GM23338 (cell line): ENCODE measurements at regions not wholly inside any gene's neighbourhood (a gene's known extent, or its start where the extent isn't known, plus 50 kb on each side); places are given as distances from the start of the nearest gene placed in this dataset.

ENCODE experiments used
- ATAC-seq: fragments of 200-7000 bp; cut with Tn5 transposase; 3 replicates; pipeline ENCODE4 v1.9.1; 2020
- DNase-seq: peaks from one replicate; pipeline ENCODE4 v3.0.0-alpha.2; 2015; ENCODE audit warnings: low spot score
- H2AFZ ChIP-seq: fragments of 200-600 bp; sonication (generic); 2 replicates; pipeline ENCODE4 v1.8.0; 2016; ENCODE audit warnings: antibody characterized with exemption, mild to moderate bottlenecking, moderate library complexity
- H3F3A ChIP-seq: fragments of 200-600 bp; sonication (generic); replicated peaks from 2 replicates; pipeline ENCODE4 v1.8.0; 2017; ENCODE audit warnings: antibody characterized with exemption, mixed run types, low read depth
- H3K27ac ChIP-seq: fragments of 200-600 bp; sonication (generic); 2 replicates; pipeline ENCODE4 v1.6.1; 2016; ENCODE audit warnings: low read depth
- H3K27me3 ChIP-seq: fragments of 200-600 bp; sonication (generic); 2 replicates; pipeline ENCODE4 v1.8.0; 2016; ENCODE audit warnings: mild to moderate bottlenecking, mixed run types, moderate library complexity; ENCODE audit not compliant: insufficient read depth
- H3K36me3 ChIP-seq: fragments of 200-600 bp; sonication (generic); 2 replicates; pipeline ENCODE4 v1.8.0; 2016; ENCODE audit warnings: mild to moderate bottlenecking; ENCODE audit not compliant: insufficient read depth
- H3K4me1 ChIP-seq: fragments of 200-600 bp; sonication (generic); 2 replicates; pipeline ENCODE4 v1.8.0; 2016; ENCODE audit warnings: mild to moderate bottlenecking, moderate library complexity; ENCODE audit not compliant: insufficient read depth
- H3K4me2 ChIP-seq: fragments of 200-600 bp; sonication (generic); 2 replicates; pipeline ENCODE4 v1.7.1; 2017; ENCODE audit warnings: mixed run types
- H3K4me3 ChIP-seq: fragments of 200-600 bp; sonication (generic); 2 replicates; pipeline ENCODE4 v1.6.1; 2016; ENCODE audit warnings: mixed run types
- H3K79me2 ChIP-seq: fragments of 200-600 bp; sonication (generic); replicated peaks from 2 replicates; pipeline ENCODE4 v1.8.0; 2017; ENCODE audit warnings: mild to moderate bottlenecking; ENCODE audit not compliant: insufficient read depth
- H3K9me2 ChIP-seq: fragments of 200-600 bp; sonication (generic); 2 replicates; pipeline ENCODE4 v1.8.0; 2017; ENCODE audit not compliant: insufficient read depth
- H4K20me1 ChIP-seq: fragments of 200-600 bp; sonication (generic); replicated peaks from 2 replicates; pipeline ENCODE4 v1.8.0; 2017; ENCODE audit warnings: mild to moderate bottlenecking; ENCODE audit not compliant: insufficient read depth
- H3K27ac Mint-ChIP-seq: 2 replicates; pipeline ENCODE4 v1.8.0; 2020; ENCODE audit warnings: inconsistent platforms, mild to moderate bottlenecking, moderate library complexity, mixed read lengths
- H3K27me3 Mint-ChIP-seq: 3 replicates; pipeline ENCODE4 v1.8.0; 2022; ENCODE audit warnings: low read depth, mild to moderate bottlenecking, moderate library complexity, mixed read lengths, inconsistent platforms; ENCODE audit not compliant: insufficient read depth, poor library complexity
- H3K36me3 Mint-ChIP-seq: 3 replicates; pipeline ENCODE4 v1.8.0; 2021; ENCODE audit warnings: low read depth, mild to moderate bottlenecking, inconsistent platforms, moderate library complexity, mixed read lengths
- H3K4me1 Mint-ChIP-seq: 3 replicates; pipeline ENCODE4 v1.8.0; 2020; ENCODE audit warnings: mild to moderate bottlenecking, inconsistent platforms, mixed read lengths
- H3K4me3 Mint-ChIP-seq: 3 replicates; pipeline ENCODE4 v1.8.0; 2021; ENCODE audit warnings: moderate library complexity, mild to moderate bottlenecking, inconsistent platforms, mixed read lengths
- H3K9me3 Mint-ChIP-seq: 3 replicates; pipeline ENCODE4 v1.8.0; 2020; ENCODE audit warnings: moderate library complexity, mild to moderate bottlenecking, inconsistent platforms, mixed read lengths
- CREB1 ChIP-seq: fragments of 250-450 bp; sonication (Bioruptor Pico); IDR thresholded peaks from 2 replicates; pipeline ENCODE4 v1.5.0; 2020; ENCODE audit warnings: low read depth, mild to moderate bottlenecking, moderate library complexity
- CTCF ChIP-seq, 2 experiments: fragments of 200-600 bp in 1 of 2; sonication (generic) in 1 of 2; conservative IDR thresholded peaks; 2 replicates each; pipeline versions ENCODE4 v1.5.1 to v1.6.1; 2016 to 2017; ENCODE audit warnings: antibody characterized with exemption in 2 of 2, low read depth in 2 of 2, mild to moderate bottlenecking in 2 of 2, moderate library complexity in 1 of 2
- EZH2 ChIP-seq: fragments of 200-600 bp; sonication (generic); IDR thresholded peaks from one replicate; pipeline ENCODE4 v1.8.0; 2017; ENCODE audit warnings: antibody characterized with exemption, mild to moderate bottlenecking, low read depth; ENCODE audit not compliant: unreplicated experiment
- EZH2phosphoT487 ChIP-seq: fragments of 200-600 bp; sonication (generic); IDR thresholded peaks from one replicate; pipeline ENCODE4 v1.8.1; 2018; ENCODE audit warnings: antibody characterized with exemption; ENCODE audit not compliant: unreplicated experiment
- JUNB ChIP-seq: IDR thresholded peaks from one replicate; pipeline ENCODE4 v1.6.1; 2016; ENCODE audit warnings: antibody characterized with exemption; ENCODE audit not compliant: unreplicated experiment
- NANOG ChIP-seq: IDR thresholded peaks from 2 replicates; pipeline ENCODE4 v1.6.1; 2016; ENCODE audit warnings: antibody characterized with exemption, borderline replicate concordance
- POLR2AphosphoS5 ChIP-seq: IDR thresholded peaks from 2 replicates; pipeline ENCODE4 v1.6.1; 2016; ENCODE audit warnings: antibody characterized with exemption, low read depth
- REST ChIP-seq: IDR thresholded peaks from one replicate; pipeline ENCODE4 v1.6.1; 2018; ENCODE audit warnings: antibody characterized with exemption; ENCODE audit not compliant: unreplicated experiment
- ZNF114 ChIP-seq: fragments of 250-450 bp; sonication (Bioruptor Pico); IDR thresholded peaks from 2 replicates; pipeline ENCODE4 v1.5.0; 2020; ENCODE audit warnings: mild to moderate bottlenecking, moderate library complexity
- ZNF331 ChIP-seq: fragments of 250-450 bp; sonication (Bioruptor Pico); IDR thresholded peaks from 2 replicates; pipeline ENCODE4 v1.5.0; 2020; ENCODE audit warnings: low read depth, mild to moderate bottlenecking, moderate library complexity
- TF ChIP-seq, protein P1 (sequence below): fragments of 250-450 bp; sonication (Bioruptor Pico); IDR thresholded peaks from 2 replicates; pipeline ENCODE4 v1.5.0; 2020; ENCODE audit warnings: mild to moderate bottlenecking, moderate library complexity

DNA sequence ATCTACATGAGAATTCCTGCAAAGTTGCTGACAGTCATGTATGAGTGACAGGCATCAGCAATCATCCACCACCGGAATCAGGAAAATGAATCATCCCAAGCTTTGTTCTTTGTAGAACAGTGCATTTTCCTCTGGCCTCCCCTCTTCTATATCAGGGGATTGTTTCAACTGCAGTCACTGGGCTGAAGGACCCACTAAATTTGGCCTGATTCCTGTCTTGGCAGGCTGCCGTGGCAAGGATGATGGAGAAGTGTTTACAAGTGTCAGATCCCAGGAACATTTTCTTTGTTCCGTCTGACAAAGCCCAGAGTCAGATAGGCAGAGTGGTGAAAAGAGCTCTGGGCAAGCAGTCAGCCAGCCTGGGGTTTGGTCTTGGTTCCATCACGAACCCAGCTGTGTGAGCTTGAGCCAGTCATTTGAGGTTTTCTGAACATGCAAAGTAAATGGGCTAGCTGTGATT lies 175.1 kb upstream of the TSC22D2 start:
- Mint-ChIP-seq H3K27ac (no peak overlapping the region), H3K36me3 (no peaks in the 10 kb centered on the region), H3K27me3 (no peaks in the 10 kb centered on the region), H3K9me3 (no peaks in the 10 kb centered on the region), H3K4me3 (no peak overlapping the region), H3K4me1 (peaks cover 10% of the 10 kb centered on the region)
- no peak overlapping the region for H3K4me3 ChIP-seq
- no peaks in the 10 kb centered on the region for H3K9me2 ChIP-seq
- DNase-seq (no peak), ATAC-seq (no peak)
- no peak overlapping the region for H3K4me2 ChIP-seq
- peak overlapping the region; percentile 16; the same call in 1 of the 2 replicates for H2AFZ ChIP-seq
- H3K27ac ChIP-seq, result no peak overlapping the region
- no peaks in the 10 kb centered on the region for H4K20me1 ChIP-seq
- no peaks in the 10 kb centered on the region for H3K27me3 ChIP-seq
- peaks cover 2% of the 10 kb centered on the region; the same call in 1 of the 2 replicates for H3K4me1 ChIP-seq
- H3K36me3 ChIP-seq, result no peaks in the 10 kb centered on the region
- H3F3A ChIP-seq, result no peaks in the 10 kb centered on the region
- TF ChIP-seq CREB1 (CRISPR knock-in tag), result no peak
- no peak for TF ChIP-seq ZNF114 (CRISPR knock-in tag)
- no peak for TF ChIP-seq ZNF331 (CRISPR knock-in tag)
- no peak for TF ChIP-seq REST
- no peak for TF ChIP-seq EZH2
- TF ChIP-seq EZH2phosphoT487, result no peak
- no peak for TF ChIP-seq JUNB
- TF ChIP-seq POLR2AphosphoS5, result no peak
- no peak for TF ChIP-seq NANOG
- H3K79me2 ChIP-seq, result no peaks in the 10 kb centered on the region

DNA sequence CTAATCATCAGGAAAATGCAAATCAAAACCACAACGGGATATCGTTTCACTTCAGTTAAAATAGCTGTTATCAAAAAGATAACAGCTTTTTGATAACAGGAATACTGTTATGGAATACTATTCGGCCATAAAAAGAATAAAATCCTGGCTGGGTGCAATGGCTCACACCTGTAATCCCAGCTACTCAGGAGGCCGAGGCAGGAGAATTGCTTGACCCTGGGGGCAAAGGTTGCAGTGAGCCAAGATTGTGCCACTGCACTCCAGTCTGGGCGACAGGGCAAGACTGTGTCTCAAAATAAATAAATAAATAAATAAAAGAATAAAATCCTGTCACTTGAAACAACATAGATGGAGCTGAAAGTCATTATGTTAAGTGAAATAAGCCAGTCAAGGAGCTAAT lies 178.1 kb upstream of the TSC22D2 start:
- no peak overlapping the region for H3K4me2 ChIP-seq
- Mint-ChIP-seq H3K4me1 (peaks cover 19% of the 10 kb centered on the region), H3K27ac (no peak overlapping the region)

More for the DNA sequence above, 178.1 kb upstream of the TSC22D2 start:
- Histone ChIP-seq H4K20me1 (no peaks in the 10 kb centered on the region), H3K27me3 (no peaks in the 10 kb centered on the region), H3K27ac (no peak overlapping the region), H3K9me2 (no peaks in the 10 kb centered on the region), H3K4me1 (peaks cover 11% of the 10 kb centered on the region), H3K36me3 (no peaks in the 10 kb centered on the region), H2AFZ (no peak overlapping the region), H3K79me2 (no peaks in the 10 kb centered on the region), H3F3A (no peaks in the 10 kb centered on the region), H3K4me3 (no peak overlapping the region)
- TF ChIP-seq, protein P1, sequence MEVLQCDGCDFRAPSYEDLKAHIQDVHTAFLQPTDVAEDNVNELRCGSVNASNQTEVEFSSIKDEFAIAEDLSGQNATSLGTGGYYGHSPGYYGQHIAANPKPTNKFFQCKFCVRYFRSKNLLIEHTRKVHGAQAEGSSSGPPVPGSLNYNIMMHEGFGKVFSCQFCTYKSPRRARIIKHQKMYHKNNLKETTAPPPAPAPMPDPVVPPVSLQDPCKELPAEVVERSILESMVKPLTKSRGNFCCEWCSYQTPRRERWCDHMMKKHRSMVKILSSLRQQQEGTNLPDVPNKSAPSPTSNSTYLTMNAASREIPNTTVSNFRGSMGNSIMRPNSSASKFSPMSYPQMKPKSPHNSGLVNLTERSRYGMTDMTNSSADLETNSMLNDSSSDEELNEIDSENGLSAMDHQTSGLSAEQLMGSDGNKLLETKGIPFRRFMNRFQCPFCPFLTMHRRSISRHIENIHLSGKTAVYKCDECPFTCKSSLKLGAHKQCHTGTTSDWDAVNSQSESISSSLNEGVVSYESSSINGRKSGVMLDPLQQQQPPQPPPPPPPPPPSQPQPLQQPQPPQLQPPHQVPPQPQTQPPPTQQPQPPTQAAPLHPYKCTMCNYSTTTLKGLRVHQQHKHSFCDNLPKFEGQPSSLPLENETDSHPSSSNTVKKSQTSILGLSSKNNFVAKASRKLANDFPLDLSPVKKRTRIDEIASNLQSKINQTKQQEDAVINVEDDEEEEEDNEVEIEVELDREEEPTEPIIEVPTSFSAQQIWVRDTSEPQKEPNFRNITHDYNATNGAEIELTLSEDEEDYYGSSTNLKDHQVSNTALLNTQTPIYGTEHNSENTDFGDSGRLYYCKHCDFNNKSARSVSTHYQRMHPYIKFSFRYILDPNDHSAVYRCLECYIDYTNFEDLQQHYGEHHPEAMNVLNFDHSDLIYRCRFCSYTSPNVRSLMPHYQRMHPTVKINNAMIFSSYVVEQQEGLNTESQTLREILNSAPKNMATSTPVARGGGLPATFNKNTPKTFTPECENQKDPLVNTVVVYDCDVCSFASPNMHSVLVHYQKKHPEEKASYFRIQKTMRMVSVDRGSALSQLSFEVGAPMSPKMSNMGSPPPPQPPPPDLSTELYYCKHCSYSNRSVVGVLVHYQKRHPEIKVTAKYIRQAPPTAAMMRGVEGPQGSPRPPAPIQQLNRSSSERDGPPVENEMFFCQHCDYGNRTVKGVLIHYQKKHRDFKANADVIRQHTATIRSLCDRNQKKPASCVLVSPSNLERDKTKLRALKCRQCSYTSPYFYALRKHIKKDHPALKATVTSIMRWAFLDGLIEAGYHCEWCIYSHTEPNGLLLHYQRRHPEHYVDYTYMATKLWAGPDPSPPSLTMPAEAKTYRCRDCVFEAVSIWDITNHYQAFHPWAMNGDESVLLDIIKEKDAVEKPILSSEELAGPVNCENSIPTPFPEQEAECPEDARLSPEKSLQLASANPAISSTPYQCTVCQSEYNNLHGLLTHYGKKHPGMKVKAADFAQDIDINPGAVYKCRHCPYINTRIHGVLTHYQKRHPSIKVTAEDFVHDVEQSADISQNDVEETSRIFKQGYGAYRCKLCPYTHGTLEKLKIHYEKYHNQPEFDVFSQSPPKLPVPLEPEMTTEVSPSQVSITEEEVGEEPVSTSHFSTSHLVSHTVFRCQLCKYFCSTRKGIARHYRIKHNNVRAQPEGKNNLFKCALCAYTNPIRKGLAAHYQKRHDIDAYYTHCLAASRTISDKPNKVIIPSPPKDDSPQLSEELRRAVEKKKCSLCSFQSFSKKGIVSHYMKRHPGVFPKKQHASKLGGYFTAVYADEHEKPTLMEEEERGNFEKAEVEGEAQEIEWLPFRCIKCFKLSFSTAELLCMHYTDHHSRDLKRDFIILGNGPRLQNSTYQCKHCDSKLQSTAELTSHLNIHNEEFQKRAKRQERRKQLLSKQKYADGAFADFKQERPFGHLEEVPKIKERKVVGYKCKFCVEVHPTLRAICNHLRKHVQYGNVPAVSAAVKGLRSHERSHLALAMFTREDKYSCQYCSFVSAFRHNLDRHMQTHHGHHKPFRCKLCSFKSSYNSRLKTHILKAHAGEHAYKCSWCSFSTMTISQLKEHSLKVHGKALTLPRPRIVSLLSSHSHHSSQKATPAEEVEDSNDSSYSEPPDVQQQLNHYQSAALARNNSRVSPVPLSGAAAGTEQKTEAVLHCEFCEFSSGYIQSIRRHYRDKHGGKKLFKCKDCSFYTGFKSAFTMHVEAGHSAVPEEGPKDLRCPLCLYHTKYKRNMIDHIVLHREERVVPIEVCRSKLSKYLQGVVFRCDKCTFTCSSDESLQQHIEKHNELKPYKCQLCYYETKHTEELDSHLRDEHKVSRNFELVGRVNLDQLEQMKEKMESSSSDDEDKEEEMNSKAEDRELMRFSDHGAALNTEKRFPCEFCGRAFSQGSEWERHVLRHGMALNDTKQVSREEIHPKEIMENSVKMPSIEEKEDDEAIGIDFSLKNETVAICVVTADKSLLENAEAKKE (CRISPR knock-in tag), result no peak
- TF ChIP-seq CREB1 (CRISPR knock-in tag) (no peak), EZH2 (no peak), EZH2phosphoT487 (no peak), CTCF (conservative IDR thresholded peaks at IDR 0.05; ENCODE audit: low read depth in 2 of 2) (no peak), JUNB (no peak), ZNF114 (CRISPR knock-in tag) (no peak)
- peaks cover 4% of the 10 kb centered on the region for H3K27me3 Mint-ChIP-seq
- H3K9me3 Mint-ChIP-seq, result no peaks in the 10 kb centered on the region
- no peak for DNase-seq
- no peaks in the 10 kb centered on the region for H3K36me3 Mint-ChIP-seq
- ATAC-seq, result no peak
- no peak overlapping the region for H3K4me3 Mint-ChIP-seq
